ENCODE measurements at regions not wholly inside any gene's neighbourhood (a gene's known extent, or its start where the extent isn't known, plus 50 kb on each side); places are given as distances from the start of the nearest gene placed in this dataset.

GRCh38 chr20:39289316-39289715 is 327.2 kb downstream of the DHX35 start:
- H3K4me1 ChIP-seq (ENCODE audit: control insufficient read depth, extremely low read depth, insufficient read depth, low read length): no peaks in the 10 kb centered on the region
- H3K79me2 ChIP-seq (ENCODE audit: control insufficient read depth, insufficient read depth, low read length): no peaks in the 10 kb centered on the region
- intact Hi-C loops (cut with micrococcal nuclease): loop anchor here (1.0 kb wide), 1 partner anchor 585 kb away; no protein-coding TSS in a partner anchor
- FAIRE-seq: no peak
- no peak overlapping the region for H3K4me3 ChIP-seq (replicated peaks in 1 of 3; ENCODE audit: insufficient read depth in 1 of 3, low read depth in 1 of 3, low read length in 3 of 3)
- CTCF ChIA-PET: interaction anchor here (0.9 to 1.6 kb wide), 3 partner anchors 584 to 589 kb away, joined by 3 to 19 read pairs (median 4); no protein-coding TSS in a partner anchor
- H3K27me3 ChIP-seq (ENCODE audit: control insufficient read depth in 2 of 2, insufficient read depth in 2 of 2, low read length in 2 of 2): no peaks in the 10 kb centered on the region
- H3K9me1 ChIP-seq (replicated peaks; ENCODE audit: control insufficient read depth, extremely low read depth, insufficient read depth, low read length): no peaks in the 10 kb centered on the region
- DNase-seq (ENCODE audit: low read depth, low spot score): no peak
- H2AFZ ChIP-seq (ENCODE audit: low read depth, low read length): no peak overlapping the region
- no peaks in the 10 kb centered on the region for H3K36me3 ChIP-seq (ENCODE audit: control insufficient read depth in 2 of 2, extremely low read depth in 1 of 2, insufficient read depth in 2 of 2, low read length in 2 of 2)
- H3K9me3 ChIP-seq (replicated peaks; ENCODE audit: control insufficient read depth, insufficient read depth, low read length): no peaks in the 10 kb centered on the region
- no peak overlapping the region for H3K4me2 ChIP-seq (ENCODE audit: insufficient read depth, low read length)
- H3K9ac ChIP-seq (replicated peaks; ENCODE audit: extremely low read depth, insufficient read depth, low read length): no peak overlapping the region
- no peaks in the 10 kb centered on the region for H4K20me1 ChIP-seq (replicated peaks; ENCODE audit: control insufficient read depth, extremely low read depth, insufficient read depth, low read length)
- POLR2A ChIA-PET: no interaction called here
- no peak overlapping the region for H3K27ac ChIP-seq (ENCODE audit: insufficient read depth, low read depth, low read length)
- TF ChIP-seq POLR2A (IDR thresholded peaks at IDR 0.05; ENCODE audit: low read depth, low read length): no peak
- peak in 1 of 2 donors; percentile 4 for TF ChIP-seq CTCF (IDR thresholded peaks at IDR 0.05; ENCODE audit: extremely low read depth in 1 of 2, insufficient read depth in 1 of 2, low read depth in 1 of 2, low read length in 2 of 2)
- TF ChIP-seq GATA2 (IDR thresholded peaks at IDR 0.05; ENCODE audit: insufficient read depth, insufficient read length, low read depth, low read length): no peak
- TF ChIP-seq POLR2AphosphoS5 (IDR thresholded peaks at IDR 0.05; ENCODE audit: insufficient read depth, low read depth, low read length): no peak
- TF ChIP-seq FOS (IDR thresholded peaks at IDR 0.05; ENCODE audit: borderline replicate concordance, insufficient read depth, low read length): no peak
- no TSS peak for BruUV-seq (replicated peaks)
- dilution Hi-C loops (cut with MboI; ENCODE audit: extremely low pct_ligation_motif_present, low sequenced_read_pairs): no loop called here

DNA sequence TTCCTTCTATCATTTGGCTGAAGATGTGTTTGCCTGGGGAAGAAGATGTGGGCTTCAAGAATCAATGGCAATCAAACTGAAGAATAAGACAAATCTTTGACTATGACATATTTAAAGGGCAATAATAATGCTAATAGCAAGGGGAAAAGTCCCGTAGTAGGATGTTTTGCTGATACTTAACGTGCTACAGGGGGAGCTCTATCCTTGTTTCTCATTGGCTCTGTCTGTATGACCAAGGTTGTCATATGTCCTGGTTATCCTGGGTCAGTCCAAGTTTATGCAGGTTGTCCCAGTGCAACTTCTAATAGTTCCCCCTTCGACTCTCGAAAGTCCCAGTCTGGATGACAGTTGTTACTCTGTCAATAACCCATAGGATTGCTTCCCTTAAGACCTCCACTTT is 321.3 kb downstream of the DHX35 start:
- H3K27me3 ChIP-seq (ENCODE audit: control insufficient read depth in 2 of 2, insufficient read depth in 2 of 2, low read length in 2 of 2): no peaks in the 10 kb centered on the region
- H3K9me1 ChIP-seq (replicated peaks; ENCODE audit: control insufficient read depth, extremely low read depth, insufficient read depth, low read length): no peaks in the 10 kb centered on the region
- ChIA-PET POLR2A (no interaction called here), CTCF (interaction anchor here (2.1 kb wide), 1 partner anchor 590 kb away, joined by 11 read pairs; no protein-coding TSS in a partner anchor)
- no peaks in the 10 kb centered on the region for H4K20me1 ChIP-seq (replicated peaks; ENCODE audit: control insufficient read depth, extremely low read depth, insufficient read depth, low read length)
- no peak overlapping the region for H3K27ac ChIP-seq (ENCODE audit: insufficient read depth, low read depth, low read length)
- no peaks in the 10 kb centered on the region for H3K9me3 ChIP-seq (replicated peaks; ENCODE audit: control insufficient read depth, insufficient read depth, low read length)
- intact Hi-C loops (cut with micrococcal nuclease) (no loop called here), dilution Hi-C loops (cut with MboI; ENCODE audit: extremely low pct_ligation_motif_present, low sequenced_read_pairs) (no loop called here)
- no peak for DNase-seq (ENCODE audit: low read depth, low spot score)
- H3K36me3 ChIP-seq (ENCODE audit: control insufficient read depth in 2 of 2, extremely low read depth in 1 of 2, insufficient read depth in 2 of 2, low read length in 2 of 2): no peaks in the 10 kb centered on the region
- H3K4me2 ChIP-seq (ENCODE audit: insufficient read depth, low read length): no peak overlapping the region
- no peak overlapping the region for H3K9ac ChIP-seq (replicated peaks; ENCODE audit: extremely low read depth, insufficient read depth, low read length)
- FAIRE-seq: no peak
- no peak for TF ChIP-seq MAX (IDR thresholded peaks at IDR 0.05; ENCODE audit: insufficient read depth, insufficient read length)
- TF ChIP-seq CTCF (IDR thresholded peaks at IDR 0.05; ENCODE audit: extremely low read depth in 1 of 2, insufficient read depth in 1 of 2, low read depth in 1 of 2, low read length in 2 of 2): no peak
- TF ChIP-seq POLR2AphosphoS5 (IDR thresholded peaks at IDR 0.05; ENCODE audit: insufficient read depth, low read depth, low read length): no peak
- no peak for TF ChIP-seq FOS (IDR thresholded peaks at IDR 0.05; ENCODE audit: borderline replicate concordance, insufficient read depth, low read length)
- TF ChIP-seq JUN (IDR thresholded peaks at IDR 0.05; ENCODE audit: borderline replicate concordance, insufficient read depth, insufficient read length, low read depth): no peak
- TF ChIP-seq POLR2A (IDR thresholded peaks at IDR 0.05; ENCODE audit: low read depth, low read length): no peak
- TF ChIP-seq GATA2 (IDR thresholded peaks at IDR 0.05; ENCODE audit: insufficient read depth, insufficient read length, low read depth, low read length): no peak
- no peaks in the 10 kb centered on the region for H3K79me2 ChIP-seq (ENCODE audit: control insufficient read depth, insufficient read depth, low read length)
- H3K4me3 ChIP-seq (replicated peaks in 1 of 3; ENCODE audit: insufficient read depth in 1 of 3, low read depth in 1 of 3, low read length in 3 of 3): no peak overlapping the region
- no peaks in the 10 kb centered on the region for H3K4me1 ChIP-seq (ENCODE audit: control insufficient read depth, extremely low read depth, insufficient read depth, low read length)
- BruUV-seq (replicated peaks): no TSS peak
- no peak overlapping the region for H2AFZ ChIP-seq (ENCODE audit: low read depth, low read length)
